HG03558 (cell line): ENCODE measurements at regions not wholly inside any gene's neighbourhood (a gene's known extent, or its start where the extent isn't known, plus 50 kb on each side); places are given as distances from the start of the nearest gene placed in this dataset.

Source experiments
- ATAC-seq: cut with Tn5 transposase; IDR thresholded peaks from one replicate; pipeline ENCODE4 v1.9.1; 2021; ENCODE audit warnings: moderate number of reproducible peaks; ENCODE audit not compliant: unreplicated experiment; ENCODE audit errors: extremely low read depth

- no peak for ATAC-seq
Measured at GRCh38 chr5:173689171-173689736, 72.8 kb upstream of the BOD1 start.

GRCh38 chr5:173689737-173690360 lies 73.4 kb upstream of the BOD1 start:
- ATAC-seq = no peak

GRCh38 chr5:173691931-173692330 lies 75.5 kb upstream of the BOD1 start:
- no peak for ATAC-seq

- no peak for ATAC-seq
Measured at GRCh38 chr5:173693670-173694069, 77.2 kb upstream of the BOD1 start.

DNA sequence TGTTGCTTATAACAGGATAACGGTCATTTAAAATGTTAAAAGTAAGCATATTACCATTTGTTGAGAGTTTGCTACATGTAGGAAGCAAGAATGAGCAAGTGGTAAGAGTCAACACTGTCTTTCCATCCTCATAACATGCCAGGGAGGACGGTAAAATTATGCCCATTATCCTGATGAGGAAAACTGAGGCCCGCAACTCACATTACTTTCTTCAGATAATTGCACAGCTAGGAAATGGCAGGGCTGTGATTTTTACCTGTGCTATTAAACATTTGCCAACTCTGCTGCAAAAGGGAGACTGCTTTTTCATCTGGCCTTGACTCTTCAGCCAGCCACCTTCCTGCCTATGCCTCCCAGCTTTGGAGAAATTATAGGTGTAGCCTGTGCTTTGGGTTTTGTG lies 79.8 kb upstream of the BOD1 start:
- no peak for ATAC-seq

DNA sequence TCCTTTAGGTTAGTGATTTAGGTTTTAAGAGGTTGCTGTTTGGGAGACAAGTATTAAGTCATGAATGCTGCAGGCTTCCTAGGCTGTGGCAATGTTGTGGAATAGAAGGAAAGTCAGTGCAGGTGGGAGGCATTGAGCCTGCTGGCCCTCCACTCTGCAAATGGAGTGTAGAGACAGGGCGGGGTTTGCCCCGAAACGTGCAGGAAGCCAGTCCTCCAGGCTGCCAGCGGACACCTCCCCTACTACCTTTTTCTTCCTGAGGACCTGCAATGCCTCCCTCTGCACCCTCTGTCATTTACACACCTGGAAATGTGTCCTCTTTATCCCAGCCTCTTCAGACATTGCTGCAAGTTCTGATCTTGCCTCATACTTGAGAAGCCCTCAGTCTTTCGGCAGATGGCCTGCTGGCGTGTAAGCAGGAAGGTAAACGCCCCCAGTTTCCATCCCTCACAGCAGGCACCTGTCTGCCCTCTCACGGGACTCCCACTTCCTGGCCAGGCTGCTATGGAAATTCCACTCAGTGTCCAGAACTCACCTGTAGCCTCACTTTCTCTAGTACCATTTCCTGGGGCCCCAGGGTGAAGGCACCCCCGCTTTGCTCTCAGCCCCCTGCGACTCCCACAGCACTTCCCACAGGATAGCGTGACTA lies 81.6 kb upstream of the BOD1 start:
- ATAC-seq = no peak

DNA sequence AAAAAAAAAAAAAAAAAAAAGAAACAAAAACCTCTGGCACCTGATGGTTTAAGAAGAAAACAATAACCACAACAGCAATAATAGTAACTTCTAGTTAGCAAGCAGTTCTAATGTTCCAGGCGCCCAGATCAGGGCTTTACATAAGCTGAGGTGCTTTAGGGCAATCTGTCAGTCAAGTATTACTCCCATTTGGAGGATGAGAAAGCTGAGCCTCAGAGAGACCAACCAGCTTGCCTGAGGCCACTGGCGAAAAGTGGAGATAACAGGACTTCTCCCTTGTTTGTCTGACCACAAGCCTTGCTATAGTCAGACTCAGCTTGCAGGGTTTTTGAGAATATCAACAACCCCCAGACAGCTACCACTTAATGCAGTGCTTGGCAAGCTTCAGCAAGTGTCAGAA lies 83.5 kb upstream of the BOD1 start:
- no peak for ATAC-seq

DNA sequence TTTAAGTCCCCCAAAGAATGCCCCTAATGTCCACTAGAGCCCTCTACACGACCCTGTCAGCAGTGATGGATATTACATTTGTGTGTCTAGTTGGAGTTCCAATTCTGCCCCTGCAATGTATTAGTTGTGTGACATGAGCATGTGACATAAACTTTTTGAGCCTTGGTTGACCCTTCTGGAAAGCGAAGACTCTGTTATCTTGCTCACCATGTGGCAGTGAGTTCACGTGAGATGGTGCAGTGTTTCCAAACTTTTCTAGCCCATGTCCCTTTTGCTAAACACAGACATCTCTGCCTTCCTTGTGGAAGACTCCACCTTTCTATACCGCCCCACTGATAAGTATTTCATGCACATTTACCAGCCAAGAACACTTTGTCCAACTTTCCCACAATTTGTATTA lies 87.0 kb upstream of the BOD1 start:
- no peak for ATAC-seq

DNA sequence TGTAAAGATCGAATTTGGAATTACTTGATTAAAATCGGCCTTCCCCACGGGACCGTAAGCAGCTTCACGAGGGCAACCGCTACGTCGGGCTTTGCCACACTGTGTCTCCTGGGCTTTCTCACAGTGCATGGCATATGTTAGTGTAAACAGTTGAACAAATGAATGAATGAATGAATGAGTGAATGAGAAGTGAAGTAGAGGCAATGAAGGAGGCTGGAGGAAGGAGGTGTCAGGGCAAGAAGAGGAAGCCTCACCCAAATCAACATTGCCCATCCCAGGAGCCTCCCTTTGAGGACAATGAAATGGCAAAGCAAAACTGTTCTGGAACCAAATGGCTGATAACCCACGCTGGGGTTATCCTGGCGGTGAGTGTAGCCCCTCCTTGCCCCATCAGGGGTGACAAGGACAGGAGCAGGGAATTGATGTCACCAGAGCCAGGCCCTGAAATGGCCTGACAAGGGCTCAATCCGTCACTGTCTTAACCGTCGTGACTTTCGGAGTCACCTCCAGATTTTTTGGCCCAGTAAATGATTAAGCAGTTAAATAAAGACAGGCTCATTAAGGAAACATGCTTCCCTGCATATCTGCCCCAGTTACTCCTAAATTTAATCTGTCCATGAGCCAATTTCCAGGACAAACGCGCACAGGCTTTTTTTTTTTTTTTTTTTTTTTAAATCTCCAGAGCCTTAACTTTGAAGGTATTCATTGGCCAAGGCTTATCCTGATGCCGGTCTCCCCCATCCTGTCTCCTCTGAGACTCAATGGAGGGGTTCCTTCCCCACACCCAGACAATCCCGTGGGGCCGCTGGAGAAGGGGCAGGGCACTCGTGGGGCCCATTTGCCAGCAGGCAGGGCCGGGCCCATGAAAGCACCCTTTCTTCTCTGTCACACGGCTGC lies 88.4 kb upstream of the BOD1 start:
- ATAC-seq = no peak

DNA sequence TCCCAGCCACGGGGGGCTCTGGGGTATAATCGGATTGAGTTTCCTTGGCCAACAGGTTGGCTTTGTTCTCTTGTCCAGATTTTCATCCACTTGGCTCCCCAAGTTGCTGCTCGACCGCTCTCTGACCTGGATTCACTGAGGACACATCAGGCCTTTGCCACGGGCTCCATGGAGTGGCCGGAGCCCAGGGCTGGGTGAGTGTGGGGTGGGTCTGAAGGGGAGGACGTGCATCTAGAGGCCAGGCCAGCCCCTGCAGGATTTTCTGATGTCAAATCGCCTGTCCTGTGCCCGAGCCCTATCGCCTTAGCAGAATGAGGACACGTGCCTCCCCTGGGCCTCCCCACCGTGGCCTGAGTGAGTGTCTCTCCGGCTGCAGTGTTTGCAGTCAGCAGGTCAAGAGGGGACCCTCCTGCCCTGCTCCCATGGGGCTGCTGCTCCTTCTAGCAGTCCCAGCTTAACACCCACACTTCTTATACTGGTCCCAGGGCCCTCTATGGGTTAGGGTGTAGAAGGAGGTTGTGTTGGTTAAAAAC lies 89.1 kb upstream of the BOD1 start:
- ATAC-seq = no peak

- no peak for ATAC-seq
Measured at GRCh38 chr5:173706700-173707099, 90.2 kb upstream of the BOD1 start.

- ATAC-seq = no peak
Measured at GRCh38 chr5:173707392-173707791, 90.9 kb upstream of the BOD1 start.

DNA sequence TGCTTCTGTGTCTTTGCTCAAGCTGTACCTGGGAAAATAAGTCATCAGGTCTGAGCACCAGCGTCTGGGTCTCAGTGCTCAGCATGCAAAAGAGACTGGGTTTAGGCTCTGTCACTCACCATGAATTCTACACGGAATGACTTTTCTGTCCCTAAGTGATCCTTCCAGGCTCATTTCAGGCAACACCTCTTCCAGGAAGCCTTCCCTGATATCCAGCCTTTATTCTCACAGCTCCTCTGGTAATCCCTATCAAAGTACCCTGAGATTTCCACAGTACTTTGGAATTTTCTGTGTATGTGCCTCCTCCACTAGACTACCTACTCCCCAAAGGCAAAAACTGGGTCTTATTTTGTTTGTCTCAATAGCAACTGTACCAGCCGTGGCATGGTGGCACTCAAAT lies 92.7 kb upstream of the BOD1 start:
- ATAC-seq = no peak

- ATAC-seq = no peak
Measured at GRCh38 chr5:173709761-173710160, 93.3 kb upstream of the BOD1 start.

- no peak for ATAC-seq
Measured at GRCh38 chr5:173710528-173710927, 94.1 kb upstream of the BOD1 start.

GRCh38 chr5:173711466-173711865 lies 95.0 kb upstream of the BOD1 start:
- ATAC-seq = no peak

- ATAC-seq = no peak
Measured at GRCh38 chr5:173712609-173713175, 96.2 kb upstream of the BOD1 start.

DNA sequence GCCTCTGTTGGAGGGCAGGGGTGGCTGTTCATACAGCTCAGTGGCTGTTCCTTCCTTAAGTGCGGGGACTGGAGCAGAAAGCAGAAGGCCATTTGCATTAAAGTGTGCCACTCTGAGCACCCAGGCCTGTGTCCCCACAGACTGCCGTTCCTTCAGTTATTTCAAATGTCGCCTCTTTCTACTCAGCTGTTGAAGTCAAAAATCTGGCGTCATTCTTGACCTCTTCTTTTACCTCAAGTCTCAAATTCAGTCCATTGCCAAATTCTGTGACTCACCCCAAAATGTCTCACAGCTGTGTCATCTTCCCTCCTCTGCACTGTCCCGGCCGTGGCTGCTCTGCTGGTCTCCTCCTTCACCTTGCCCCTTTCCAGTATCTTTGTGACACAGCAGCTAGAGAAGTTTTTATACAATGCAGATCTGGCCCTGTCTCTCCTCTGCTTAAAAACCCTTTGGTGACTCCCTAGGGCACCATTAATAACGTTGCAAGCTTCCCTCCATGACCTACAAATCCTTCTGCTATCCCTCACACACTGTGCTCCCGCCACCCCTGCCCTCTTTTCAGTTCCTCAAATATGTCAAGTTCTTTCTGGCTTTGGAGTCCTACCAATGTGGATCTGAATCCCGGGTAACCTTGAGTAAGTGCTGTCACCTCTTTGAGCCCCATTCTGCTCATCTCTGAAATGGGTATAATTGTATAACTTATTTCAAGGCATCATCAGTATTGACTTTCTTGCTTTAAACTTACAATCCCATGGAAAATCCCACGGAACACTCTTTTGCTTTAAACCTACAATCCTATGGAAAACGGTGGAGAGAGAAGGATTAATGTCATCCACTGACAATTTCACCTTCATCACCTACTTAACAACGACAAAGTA lies 98.3 kb upstream of the BOD1 start:
- ATAC-seq = no peak

DNA sequence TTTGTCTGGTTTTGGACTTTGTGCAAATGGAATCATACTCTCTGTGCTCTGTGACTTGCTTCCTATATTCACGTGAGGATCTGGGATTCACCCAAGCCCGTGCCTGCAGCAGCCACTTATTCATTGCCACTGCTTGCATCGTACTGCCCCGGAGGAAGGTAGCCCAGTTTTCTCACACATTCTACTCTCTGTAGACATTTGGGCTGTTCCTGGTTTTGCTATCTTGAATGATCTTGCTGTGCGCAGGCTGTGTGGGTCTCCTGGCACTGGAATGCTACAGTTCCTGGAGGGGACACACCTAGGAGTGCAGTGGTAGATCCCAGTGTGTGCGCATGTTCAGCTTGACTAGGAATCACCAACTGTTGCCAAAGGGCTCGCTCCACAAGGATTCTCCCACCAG lies 99.2 kb upstream of the BOD1 start:
- ATAC-seq = no peak
